Pancreas (tissue), 10 donors: ENCODE measurements at regions not wholly inside any gene's neighbourhood (a gene's known extent, or its start where the extent isn't known, plus 50 kb on each side); places are given as distances from the start of the nearest gene placed in this dataset.

Experiments used
- ATAC-seq, 4 donors: fragments of 200-7000 bp; cut with Tn5 transposase; one replicate each; pipeline versions ENCODE4 v1.8.0 to v1.9.1; 2020; ENCODE audit warnings: mild to moderate bottlenecking in 4 of 4, moderate library complexity in 4 of 4
- DNase-seq, 6 donors: peaks; one replicate each; pipeline ENCODE4 v3.0.0-alpha.2; 2020
- FAIRE-seq: peaks from 2 replicates; lab custom pipeline; 2012; peaks lifted over from hg19 to GRCh38; lab: Jason Lieb, UNC
- H3K27ac ChIP-seq, 4 donors: fragments of 200-600 bp; sonication (generic); 1 replicate in 3 of 4; 2 replicates in 1 of 4; pipeline versions ENCODE4 v1.5.0 to v1.8.0; 2020
- H3K27me3 ChIP-seq, 4 donors: fragments of 200-600 bp; one replicate each; pipeline ENCODE4 v1.8.0; 2021
- H3K36me3 ChIP-seq, 3 donors: fragments of 200-600 bp; sonication (generic) in 1 of 3; one replicate each; pipeline versions ENCODE4 v1.5.0 to v1.8.0; 2020 to 2021
- H3K4me1 ChIP-seq, 3 donors: fragments of 200-600 bp; one replicate each; pipeline ENCODE4 v1.8.0; 2021
- H3K4me3 ChIP-seq, 4 donors: fragments of 200-600 bp; sonication (generic) in 2 of 4; one replicate each; pipeline versions ENCODE4 v1.5.0 to v1.8.0; 2020 to 2021
- H3K9me3 ChIP-seq, 4 donors: fragments of 200-600 bp; one replicate each; pipeline ENCODE4 v1.8.0; 2021
- CTCF ChIP-seq, 4 donors: fragments of 200-600 bp; sonication (generic) in 3 of 4; IDR thresholded peaks; one replicate each; pipeline versions ENCODE4 v1.5.0 to v1.8.0; 2021; ENCODE audit warnings: antibody characterized with exemption in 4 of 4
- WGBS, 2 donors: extraction: QIAGEN DNeasy Blood & Tissue Kit; methylation state at CpG; one replicate each; pipeline ENCODE4 v1.1.7; 2013; 5-methylcytosine and 5-hydroxymethylcytosine counted together
- intact Hi-C, 3 donors: fragments of 100-400 bp; cut with DNase I; formaldehyde crosslinking; loops; one replicate each; pipeline versions ENCODE4 v1.11.1 to v1.14.2; 2022
- donor health status: healthy with polysubstance abuse.
- donor health status: DM: no; HTN: no; CAD: no; lungs with moderate emphysema.
- donor health status: DM: no; HTN: no; CAD: no.
- donor health status: control.
- donor health status: control.
- donor health status: Bipolar disorder and iron deficiency.
- donor health status: DM: yes; HTN: yes; CAD: no.
- donor health status: DM: no; HTN: no; CAD: no.
- donor health status: DM: no; HTN: no; CAD: no.
- donor health status: DM: yes; HTN: yes; CAD: no.

- 73 to 82% methylated on average over 3 of the region's 3 CpGs for WGBS, 2 donors
- H3K4me1 ChIP-seq = no peaks in the 10 kb centered on the region
- FAIRE-seq = no peak
Measured at GRCh38 chr5:9743507-9743906, 113.4 kb upstream of the TAS2R1 start.

GRCh38 chr5:9742848-9743247, 112.7 kb upstream of the TAS2R1 start:
- WGBS, 2 donors = 71 to 83% methylated on average over 1 of the region's 1 CpG
- Histone ChIP-seq H3K4me1 (no peaks in the 10 kb centered on the region), H3K27ac (no peak overlapping the region), H3K9me3 (no peaks in the 10 kb centered on the region), H3K27me3 (peaks cover 0 to 3% (median 0%) of the 10 kb centered on the region in 4 donors), H3K4me3 (no peak overlapping the region), H3K36me3 (no peaks in the 10 kb centered on the region)
- no peak for TF ChIP-seq CTCF (IDR thresholded peaks at IDR 0.05)
- intact Hi-C loops = no loop called here
- DNase-seq (no peak), FAIRE-seq (no peak), ATAC-seq (no peak)

More at GRCh38 chr5:9743507-9743906, 113.4 kb upstream of the TAS2R1 start:
- TF ChIP-seq CTCF (IDR thresholded peaks at IDR 0.05) = no peak
- H3K27me3 ChIP-seq = peaks cover 0 to 3% (median 0%) of the 10 kb centered on the region in 4 donors
- intact Hi-C loops = no loop called here
- H3K9me3 ChIP-seq = no peaks in the 10 kb centered on the region
- H3K27ac ChIP-seq = no peak overlapping the region
- no peak overlapping the region for H3K4me3 ChIP-seq
- ATAC-seq = no peak
- no peak for DNase-seq
- no peaks in the 10 kb centered on the region for H3K36me3 ChIP-seq

- Histone ChIP-seq H3K27me3 (peaks cover 0 to 3% (median 0%) of the 10 kb centered on the region in 4 donors), H3K36me3 (no peaks in the 10 kb centered on the region), H3K4me3 (no peak overlapping the region), H3K4me1 (no peaks in the 10 kb centered on the region), H3K27ac (no peak overlapping the region), H3K9me3 (no peaks in the 10 kb centered on the region)
- TF ChIP-seq CTCF (IDR thresholded peaks at IDR 0.05) = no peak
- no peak for DNase-seq
- FAIRE-seq = no peak
- ATAC-seq = no peak
- WGBS, 2 donors = 45 to 50% methylated on average over 3 of the region's 3 CpGs
- intact Hi-C loops = no loop called here
Measured at GRCh38 chr5:9739135-9739534, 109.0 kb upstream of the TAS2R1 start.

GRCh38 chr5:9737265-9737664, 107.1 kb upstream of the TAS2R1 start:
- Histone ChIP-seq H3K27ac (no peak overlapping the region), H3K4me3 (no peak overlapping the region), H3K36me3 (no peaks in the 10 kb centered on the region), H3K27me3 (no peaks in the 10 kb centered on the region), H3K9me3 (no peaks in the 10 kb centered on the region), H3K4me1 (no peaks in the 10 kb centered on the region)
- FAIRE-seq (no peak), ATAC-seq (no peak), DNase-seq (no peak)
- intact Hi-C loops = no loop called here
- 64 to 66% methylated on average over 4 of the region's 4 CpGs for WGBS, 2 donors
- TF ChIP-seq CTCF (IDR thresholded peaks at IDR 0.05) = no peak

GRCh38 chr5:9733486-9733885, 103.3 kb upstream of the TAS2R1 start:
- ATAC-seq (no peak), DNase-seq (no peak), FAIRE-seq (no peak)
- Histone ChIP-seq H3K27me3 (no peaks in the 10 kb centered on the region), H3K4me3 (no peak overlapping the region), H3K36me3 (no peaks in the 10 kb centered on the region), H3K9me3 (no peaks in the 10 kb centered on the region), H3K27ac (no peak overlapping the region), H3K4me1 (no peaks in the 10 kb centered on the region)
- no peak for TF ChIP-seq CTCF (IDR thresholded peaks at IDR 0.05)
- intact Hi-C loops = no loop called here
- 64 to 66% methylated on average over 4 of the region's 4 CpGs for WGBS, 2 donors
